ENCODE measurements at regions not wholly inside any gene's neighbourhood (a gene's known extent, or its start where the extent isn't known, plus 50 kb on each side); places are given as distances from the start of the nearest gene placed in this dataset.

- DNase-seq: no peak
Measured at GRCh38 chr4:13180701-13181100, 303.4 kb downstream of the RAB28 start.

- DNase-seq: no peak
Measured at GRCh38 chr4:13178621-13179020, 305.5 kb downstream of the RAB28 start.

- DNase-seq: no peak
Measured at GRCh38 chr4:13176741-13177142, 307.4 kb downstream of the RAB28 start.

GRCh38 chr4:13174926-13175325 is 309.2 kb downstream of the RAB28 start:
- no peak for DNase-seq

GRCh38 chr4:13174001-13174400 is 310.1 kb downstream of the RAB28 start:
- DNase-seq: no peak

- no peak for DNase-seq
Measured at GRCh38 chr4:13171292-13172057, 312.7 kb downstream of the RAB28 start.

GRCh38 chr4:13169731-13170525 is 314.2 kb downstream of the RAB28 start:
- no peak for DNase-seq

GRCh38 chr4:13168326-13168725 is 315.8 kb downstream of the RAB28 start:
- no peak for DNase-seq

GRCh38 chr4:13166214-13166613 is 317.9 kb downstream of the RAB28 start:
- no peak for DNase-seq

GRCh38 chr4:13164783-13165331 is 319.3 kb downstream of the RAB28 start:
- DNase-seq: no peak

- DNase-seq: no peak
Measured at GRCh38 chr4:13162886-13163285, 321.3 kb downstream of the RAB28 start.

GRCh38 chr4:13160920-13161319 is 323.2 kb downstream of the RAB28 start:
- no peak for DNase-seq

GRCh38 chr4:13159041-13159620 is 325.0 kb downstream of the RAB28 start:
- DNase-seq: no peak

GRCh38 chr4:13151194-13151593 is 332.9 kb downstream of the RAB28 start:
- no peak for DNase-seq

- no peak for DNase-seq
Measured at GRCh38 chr4:13143222-13144070, 340.7 kb downstream of the RAB28 start.

GRCh38 chr4:13142726-13143125 is 341.4 kb downstream of the RAB28 start:
- DNase-seq: no peak

GRCh38 chr4:13142191-13142590 is 341.9 kb downstream of the RAB28 start:
- no peak for DNase-seq

GRCh38 chr4:13137390-13137789 is 346.8 kb downstream of the RAB28 start:
- no peak for DNase-seq

GRCh38 chr4:13133700-13134099 is 350.4 kb downstream of the RAB28 start:
- no peak for DNase-seq

GRCh38 chr4:13130848-13131247 is 353.3 kb downstream of the RAB28 start:
- no peak for DNase-seq

GRCh38 chr4:13129095-13129494 is 355.0 kb downstream of the RAB28 start:
- no peak for DNase-seq

Data from hematopoietic multipotent progenitor cell treated with erythropoietin and hydrocortisone succinate and interleukin-3 and kit ligand, for 6 days (in vitro differentiated cells).